Osteocyte (in vitro differentiated cells): ENCODE measurements at regions not wholly inside any gene's neighbourhood (a gene's known extent, or its start where the extent isn't known, plus 50 kb on each side); places are given as distances from the start of the nearest gene placed in this dataset.
A peak's percentile ranks its signal among the peaks of the same experiment; 100 is the strongest.

Experiments
- DNase-seq: peaks from one replicate; pipeline ENCODE4 v3.0.0; 2021; ENCODE audit warnings: mixed read lengths; ENCODE audit not compliant: unreplicated experiment; ENCODE audit errors: extremely low spot score
- H3K27ac Mint-ChIP-seq: one replicate; pipeline ENCODE4 v1.8.0; 2021; ENCODE audit warnings: mild to moderate bottlenecking, mixed read lengths; ENCODE audit not compliant: unreplicated experiment
- H3K27me3 Mint-ChIP-seq: one replicate; pipeline ENCODE4 v1.8.0; 2021; ENCODE audit warnings: mixed read lengths; ENCODE audit not compliant: unreplicated experiment
- H3K36me3 Mint-ChIP-seq: one replicate; pipeline ENCODE4 v1.8.0; 2021; ENCODE audit warnings: mixed read lengths; ENCODE audit not compliant: unreplicated experiment
- H3K4me1 Mint-ChIP-seq: one replicate; pipeline ENCODE4 v1.8.0; 2021; ENCODE audit warnings: mixed read lengths; ENCODE audit not compliant: unreplicated experiment
- H3K4me3 Mint-ChIP-seq: one replicate; pipeline ENCODE4 v1.8.0; 2021; ENCODE audit warnings: mild to moderate bottlenecking, moderate library complexity, mixed read lengths; ENCODE audit not compliant: unreplicated experiment
- H3K9me3 Mint-ChIP-seq: one replicate; pipeline ENCODE4 v1.8.0; 2021; ENCODE audit warnings: mixed read lengths; ENCODE audit not compliant: unreplicated experiment
- TF ChIP-seq, protein P1 (sequence below): fragments of 200-600 bp; sonication (generic); IDR thresholded peaks from 2 replicates; pipeline ENCODE4 v1.5.0; 2021; ENCODE audit warnings: antibody characterized with exemption, mild to moderate bottlenecking, moderate library complexity

DNA sequence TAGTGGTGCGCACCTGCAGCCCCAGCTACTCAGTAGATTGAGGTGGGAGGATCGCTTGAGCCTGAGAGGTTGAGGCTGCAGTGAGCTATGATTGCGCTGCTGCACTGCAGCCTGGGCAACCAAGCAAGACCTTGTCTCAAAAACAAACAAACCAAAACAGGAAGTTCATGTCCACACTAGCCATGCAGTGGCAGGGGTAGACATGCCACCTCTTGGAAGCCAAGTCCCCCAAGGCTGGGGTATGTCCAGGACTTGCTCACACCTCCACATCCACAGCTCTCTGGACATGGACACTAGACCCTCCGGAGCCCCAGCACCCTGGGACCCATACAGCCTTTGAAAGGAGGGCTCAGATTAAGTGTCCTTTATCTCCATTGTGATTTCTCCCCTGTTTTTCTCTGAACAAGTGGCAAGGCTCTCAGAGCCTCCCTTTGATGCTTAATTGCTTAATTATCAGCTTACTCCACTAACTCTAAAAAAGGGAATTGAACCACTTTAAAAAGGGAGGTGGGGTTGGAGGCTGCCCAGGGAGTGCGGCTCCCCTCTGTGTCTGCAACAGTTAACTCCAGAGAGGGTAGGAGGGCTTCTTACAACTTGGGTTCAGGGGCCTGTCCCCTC lies 424.6 kb upstream of the C16orf82 start:
- TF ChIP-seq, protein P1, sequence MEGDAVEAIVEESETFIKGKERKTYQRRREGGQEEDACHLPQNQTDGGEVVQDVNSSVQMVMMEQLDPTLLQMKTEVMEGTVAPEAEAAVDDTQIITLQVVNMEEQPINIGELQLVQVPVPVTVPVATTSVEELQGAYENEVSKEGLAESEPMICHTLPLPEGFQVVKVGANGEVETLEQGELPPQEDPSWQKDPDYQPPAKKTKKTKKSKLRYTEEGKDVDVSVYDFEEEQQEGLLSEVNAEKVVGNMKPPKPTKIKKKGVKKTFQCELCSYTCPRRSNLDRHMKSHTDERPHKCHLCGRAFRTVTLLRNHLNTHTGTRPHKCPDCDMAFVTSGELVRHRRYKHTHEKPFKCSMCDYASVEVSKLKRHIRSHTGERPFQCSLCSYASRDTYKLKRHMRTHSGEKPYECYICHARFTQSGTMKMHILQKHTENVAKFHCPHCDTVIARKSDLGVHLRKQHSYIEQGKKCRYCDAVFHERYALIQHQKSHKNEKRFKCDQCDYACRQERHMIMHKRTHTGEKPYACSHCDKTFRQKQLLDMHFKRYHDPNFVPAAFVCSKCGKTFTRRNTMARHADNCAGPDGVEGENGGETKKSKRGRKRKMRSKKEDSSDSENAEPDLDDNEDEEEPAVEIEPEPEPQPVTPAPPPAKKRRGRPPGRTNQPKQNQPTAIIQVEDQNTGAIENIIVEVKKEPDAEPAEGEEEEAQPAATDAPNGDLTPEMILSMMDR = no peak
- no peak for DNase-seq
- no peaks in the 10 kb centered on the region for H3K4me1 Mint-ChIP-seq
- peaks cover 4% of the 10 kb centered on the region for H3K9me3 Mint-ChIP-seq
- no peaks in the 10 kb centered on the region for H3K27me3 Mint-ChIP-seq
- no peak overlapping the region for H3K27ac Mint-ChIP-seq
- H3K4me3 Mint-ChIP-seq = no peak overlapping the region
- no peaks in the 10 kb centered on the region for H3K36me3 Mint-ChIP-seq

DNA sequence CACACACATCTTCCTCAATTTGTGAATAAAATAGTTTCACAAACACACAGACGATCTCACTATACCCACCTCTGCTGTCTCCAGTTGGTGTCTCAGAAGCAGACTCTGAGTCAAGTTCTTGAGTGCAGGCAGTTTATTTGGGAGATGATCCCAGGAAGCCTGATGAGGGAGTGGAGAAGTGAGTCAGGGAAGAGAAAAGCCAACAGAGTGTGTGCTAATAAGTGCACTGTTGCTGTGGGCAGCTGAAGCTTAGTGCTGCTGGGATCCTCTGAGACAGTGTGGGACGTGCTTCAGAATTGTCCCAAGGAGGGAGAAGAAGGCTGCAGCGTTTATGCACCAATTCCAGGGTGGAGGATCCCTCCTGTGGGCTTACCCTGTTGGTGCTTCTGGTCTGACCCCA lies 423.2 kb upstream of the C16orf82 start:
- Mint-ChIP-seq H3K4me1 (no peaks in the 10 kb centered on the region), H3K9me3 (no peaks in the 10 kb centered on the region), H3K27ac (no peak overlapping the region), H3K36me3 (no peaks in the 10 kb centered on the region), H3K27me3 (no peaks in the 10 kb centered on the region), H3K4me3 (no peak overlapping the region)
- no peak for DNase-seq
- TF ChIP-seq, protein P1 = no peak

DNA sequence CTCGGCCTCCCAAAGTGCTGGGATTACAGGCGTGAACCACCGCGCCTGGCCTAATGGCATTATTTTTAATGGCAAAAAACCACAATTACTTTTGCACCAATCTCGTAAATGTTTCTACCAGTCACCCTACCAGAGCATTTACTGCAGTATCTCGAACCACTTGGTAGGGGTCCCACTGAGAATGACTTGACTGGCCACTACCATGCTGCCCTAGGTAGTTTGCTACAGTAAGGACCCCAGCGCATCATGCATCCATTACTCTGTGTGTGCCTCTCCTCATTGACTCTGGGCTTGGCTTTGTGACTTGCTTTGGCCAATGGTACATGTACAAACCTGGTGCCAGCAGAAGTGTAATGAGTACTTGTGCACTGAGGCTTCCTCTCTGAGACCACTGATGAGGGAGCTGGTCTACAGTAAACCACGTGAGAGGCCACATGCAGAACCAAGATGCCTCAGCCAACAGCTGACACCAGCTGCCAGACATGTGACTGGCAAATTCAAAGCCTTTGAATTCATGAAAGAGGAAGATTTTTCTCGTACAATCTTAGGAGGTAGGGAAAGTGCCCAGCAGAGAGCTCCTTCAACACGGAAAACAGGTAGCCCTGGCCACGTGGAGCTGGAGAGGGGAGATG lies 421.7 kb upstream of the C16orf82 start:
- no peaks in the 10 kb centered on the region for H3K4me1 Mint-ChIP-seq
- H3K4me3 Mint-ChIP-seq = no peak overlapping the region
- no peak overlapping the region for H3K27ac Mint-ChIP-seq
- no peaks in the 10 kb centered on the region for H3K9me3 Mint-ChIP-seq
- peak; percentile 56 for DNase-seq
- TF ChIP-seq, protein P1 = no peak
- H3K36me3 Mint-ChIP-seq = no peaks in the 10 kb centered on the region
- H3K27me3 Mint-ChIP-seq = no peaks in the 10 kb centered on the region

DNA sequence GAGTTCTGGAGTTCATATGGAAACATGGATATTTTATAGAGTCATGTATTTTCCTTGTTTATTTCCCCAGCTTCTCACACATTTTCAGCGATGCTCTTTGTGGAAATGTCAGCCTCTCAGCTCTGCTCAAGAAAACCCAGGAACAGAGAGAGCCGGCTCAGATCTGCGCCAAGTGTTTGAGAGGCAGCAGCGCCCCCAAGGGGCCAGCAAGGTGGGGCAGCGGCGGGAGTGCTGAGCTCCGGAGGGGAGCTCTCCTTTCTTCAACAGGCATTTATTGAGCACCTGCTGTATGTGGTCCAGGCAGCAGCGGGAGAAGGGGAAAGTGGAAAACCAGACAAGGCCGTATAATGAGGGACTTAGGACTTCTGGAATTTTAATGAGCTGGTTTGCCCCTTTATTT lies 421.1 kb upstream of the C16orf82 start:
- Mint-ChIP-seq H3K9me3 (no peaks in the 10 kb centered on the region), H3K27me3 (no peaks in the 10 kb centered on the region), H3K27ac (no peak overlapping the region), H3K4me3 (no peak overlapping the region), H3K4me1 (no peaks in the 10 kb centered on the region), H3K36me3 (no peaks in the 10 kb centered on the region)
- TF ChIP-seq, protein P1 = no peak
- DNase-seq = peak; percentile 73

DNA sequence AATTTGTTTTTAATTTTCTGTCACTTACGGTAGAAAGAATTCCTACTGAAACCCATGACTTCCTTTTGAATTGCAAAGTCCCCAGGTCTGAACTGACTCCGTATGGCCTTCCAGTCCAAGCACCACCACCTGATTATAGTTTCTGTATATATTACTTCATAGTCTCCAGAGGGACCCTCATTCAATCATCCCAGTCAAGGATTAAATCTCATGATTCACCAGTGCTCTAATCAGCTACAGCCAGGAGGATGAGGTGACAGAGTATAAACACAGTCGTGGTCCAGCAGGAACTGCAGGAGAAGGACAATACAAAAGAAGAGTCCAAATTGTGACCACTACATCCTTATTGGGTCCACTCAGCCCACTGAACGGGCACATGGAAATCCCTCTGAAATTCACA lies 418.9 kb upstream of the C16orf82 start:
- Mint-ChIP-seq H3K36me3 (no peaks in the 10 kb centered on the region), H3K27ac (no peak overlapping the region), H3K4me3 (no peak overlapping the region), H3K9me3 (no peaks in the 10 kb centered on the region), H3K4me1 (no peaks in the 10 kb centered on the region), H3K27me3 (no peaks in the 10 kb centered on the region)
- TF ChIP-seq, protein P1 = no peak
- peak; percentile 42 for DNase-seq
